PC-9 (cell line): ENCODE measurements at regions not wholly inside any gene's neighbourhood (a gene's known extent, or its start where the extent isn't known, plus 50 kb on each side); places are given as distances from the start of the nearest gene placed in this dataset.

Experiments used
- BruUV-seq: library from RNA; stranded (reverse); fragments of 400-500 nt; replicated peaks from 2 replicates; lab custom pipeline; 2021; lab: Mats Ljungman, UMichigan
- CTCF ChIA-PET: fragments of 300-600 bp; sonication (Branson Sonifier 250); formaldehyde crosslinking; loops from one replicate; lab custom pipeline; 2022; ENCODE audit warnings: antibody characterized with exemption; lab: Charles Lee
- POLR2A ChIA-PET: fragments of 300-600 bp; sonication (Branson Sonifier 250); formaldehyde crosslinking; loops from one replicate; lab custom pipeline; 2022; ENCODE audit warnings: antibody characterized with exemption; ENCODE audit not compliant: unreplicated experiment; lab: Charles Lee
- DNase-seq, 2 experiments: peaks; one replicate each; pipeline versions ENCODE4 v3.0.0 to v3.0.0-alpha.2; 2015 to 2022; ENCODE audit warnings: mixed read lengths in 1 of 2
- H2AFZ ChIP-seq: fragments of 200-600 bp; sonication (generic); 2 replicates; pipeline ENCODE4 v1.8.1; 2017; ENCODE audit warnings: antibody characterized with exemption
- H3F3A ChIP-seq: fragments of 200-600 bp; sonication (generic); 2 replicates; pipeline ENCODE4 v1.8.1; 2017; ENCODE audit warnings: antibody characterized with exemption, mild to moderate bottlenecking, low read depth; ENCODE audit not compliant: insufficient read depth
- H3K27ac ChIP-seq: fragments of 200-600 bp; sonication (generic); 2 replicates; pipeline ENCODE4 v1.6.1; 2016; ENCODE audit warnings: mixed run types
- H3K27me3 ChIP-seq: fragments of 200-600 bp; sonication (generic); 2 replicates; pipeline ENCODE4 v1.6.1; 2016; ENCODE audit warnings: low read depth, mixed run types; ENCODE audit not compliant: insufficient read depth
- H3K36me3 ChIP-seq: fragments of 200-600 bp; sonication (generic); 2 replicates; pipeline ENCODE4 v1.6.1; 2016; ENCODE audit warnings: low read depth, mixed run types
- H3K4me1 ChIP-seq: fragments of 200-600 bp; sonication (generic); replicated peaks from 2 replicates; pipeline ENCODE4 v1.6.1; 2016; ENCODE audit warnings: mixed run types; ENCODE audit not compliant: insufficient read depth
- H3K4me2 ChIP-seq: fragments of 200-600 bp; sonication (generic); 2 replicates; pipeline ENCODE4 v1.6.1; 2017; ENCODE audit warnings: mixed run types
- H3K4me3 ChIP-seq: fragments of 200-600 bp; sonication (generic); 2 replicates; pipeline ENCODE4 v1.6.1; 2016; ENCODE audit warnings: mixed run types
- H3K79me2 ChIP-seq: fragments of 200-600 bp; sonication (generic); 2 replicates; pipeline ENCODE4 v1.6.1; 2017; ENCODE audit warnings: low read depth, mixed run types
- H3K9me2 ChIP-seq: fragments of 200-600 bp; sonication (generic); 2 replicates; pipeline ENCODE4 v1.8.1; 2017; ENCODE audit warnings: mild to moderate bottlenecking; ENCODE audit not compliant: insufficient read depth
- H3K9me3 ChIP-seq: fragments of 200-600 bp; sonication (generic); 2 replicates; pipeline ENCODE4 v1.8.1; 2016; ENCODE audit warnings: low read depth; ENCODE audit not compliant: insufficient read depth
- H4K20me1 ChIP-seq: fragments of 200-600 bp; sonication (generic); 2 replicates; pipeline ENCODE4 v1.8.1; 2017; ENCODE audit not compliant: insufficient read depth
- EZH2 ChIP-seq: fragments of 200-600 bp; sonication (generic); IDR thresholded peaks from 2 replicates; pipeline ENCODE4 v1.8.0; 2017; ENCODE audit warnings: antibody characterized with exemption, low read depth
- intact Hi-C: fragments of 100-400 bp; cut with micrococcal nuclease; formaldehyde crosslinking; loops from one replicate; pipeline ENCODE4 v1.10.0; 2022; ENCODE audit not compliant: unreplicated experiment
- TF ChIP-seq, protein P1 (sequence below): fragments of 200-600 bp; sonication (generic); conservative IDR thresholded peaks from 2 replicates; pipeline ENCODE4 v1.6.1; 2017; ENCODE audit warnings: mixed run types, antibody characterized with exemption, mild to moderate bottlenecking, moderate library complexity

DNA sequence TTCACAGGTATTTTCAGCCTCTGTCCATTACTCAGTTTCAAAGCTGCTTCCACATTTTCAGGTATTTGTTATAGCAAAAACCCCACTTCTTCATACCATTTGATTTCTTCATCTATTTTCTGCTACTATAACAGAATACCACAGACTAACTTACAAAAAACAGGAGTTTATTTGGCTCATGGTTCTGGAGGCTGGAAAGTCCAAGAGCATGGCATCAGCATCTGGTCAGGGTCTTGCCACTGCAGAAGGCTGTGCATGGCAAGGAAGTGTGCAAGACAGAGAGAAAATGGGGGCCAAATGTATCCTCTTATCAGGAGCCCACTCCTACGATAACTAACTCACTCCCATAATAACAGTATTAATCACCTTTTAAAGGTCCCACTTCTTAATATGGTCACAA, 82.8 kb upstream of the FOXA2 start:
- Histone ChIP-seq H3K4me1 (no peaks in the 10 kb centered on the region), H3K36me3 (no peaks in the 10 kb centered on the region), H3F3A (no peaks in the 10 kb centered on the region), H2AFZ (no peak overlapping the region), H3K4me3 (no peak overlapping the region), H3K4me2 (no peak overlapping the region), H3K9me2 (no peaks in the 10 kb centered on the region), H3K27me3 (no peaks in the 10 kb centered on the region), H3K9me3 (peaks cover 5% of the 10 kb centered on the region; the same call in 1 of the 2 replicates), H3K27ac (no peak overlapping the region), H4K20me1 (no peaks in the 10 kb centered on the region), H3K79me2 (no peaks in the 10 kb centered on the region)
- no peak for TF ChIP-seq EZH2
- TF ChIP-seq, protein P1, sequence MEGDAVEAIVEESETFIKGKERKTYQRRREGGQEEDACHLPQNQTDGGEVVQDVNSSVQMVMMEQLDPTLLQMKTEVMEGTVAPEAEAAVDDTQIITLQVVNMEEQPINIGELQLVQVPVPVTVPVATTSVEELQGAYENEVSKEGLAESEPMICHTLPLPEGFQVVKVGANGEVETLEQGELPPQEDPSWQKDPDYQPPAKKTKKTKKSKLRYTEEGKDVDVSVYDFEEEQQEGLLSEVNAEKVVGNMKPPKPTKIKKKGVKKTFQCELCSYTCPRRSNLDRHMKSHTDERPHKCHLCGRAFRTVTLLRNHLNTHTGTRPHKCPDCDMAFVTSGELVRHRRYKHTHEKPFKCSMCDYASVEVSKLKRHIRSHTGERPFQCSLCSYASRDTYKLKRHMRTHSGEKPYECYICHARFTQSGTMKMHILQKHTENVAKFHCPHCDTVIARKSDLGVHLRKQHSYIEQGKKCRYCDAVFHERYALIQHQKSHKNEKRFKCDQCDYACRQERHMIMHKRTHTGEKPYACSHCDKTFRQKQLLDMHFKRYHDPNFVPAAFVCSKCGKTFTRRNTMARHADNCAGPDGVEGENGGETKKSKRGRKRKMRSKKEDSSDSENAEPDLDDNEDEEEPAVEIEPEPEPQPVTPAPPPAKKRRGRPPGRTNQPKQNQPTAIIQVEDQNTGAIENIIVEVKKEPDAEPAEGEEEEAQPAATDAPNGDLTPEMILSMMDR, result no peak
- CTCF ChIA-PET, result no interaction called here
- intact Hi-C loops, result no loop called here
- no TSS peak for BruUV-seq
- POLR2A ChIA-PET, result interaction anchor here (0.6 kb wide), 1 partner anchor 13 kb away, joined by 6 read pairs; no protein-coding TSS in a partner anchor
- DNase-seq, result no peak

DNA sequence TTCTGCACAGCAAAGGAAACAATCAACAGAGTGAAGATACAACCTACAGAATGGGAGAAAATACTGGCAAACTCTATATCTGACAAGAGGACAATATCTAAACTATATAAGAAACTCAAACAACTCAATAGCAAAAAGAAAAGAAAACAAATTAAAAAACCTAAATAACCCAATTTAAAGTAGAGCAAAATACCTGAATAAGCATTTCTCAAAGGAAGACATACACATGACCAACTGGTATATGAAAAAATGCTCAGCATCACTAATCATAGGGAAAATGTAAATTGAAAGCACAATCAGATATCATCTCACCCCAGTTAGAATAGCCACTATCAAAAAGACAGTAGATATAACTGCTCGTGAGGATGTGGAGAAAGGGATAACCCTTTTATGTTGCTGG, 87.8 kb upstream of the FOXA2 start:
- intact Hi-C loops, result no loop called here
- Histone ChIP-seq H3K36me3 (no peaks in the 10 kb centered on the region), H3K4me3 (no peak overlapping the region), H3K9me2 (no peaks in the 10 kb centered on the region), H3K4me2 (no peak overlapping the region), H3K27ac (no peak overlapping the region), H3K9me3 (peaks cover 5% of the 10 kb centered on the region; the same call in 1 of the 2 replicates), H3F3A (no peaks in the 10 kb centered on the region), H3K4me1 (no peaks in the 10 kb centered on the region), H3K79me2 (no peaks in the 10 kb centered on the region), H3K27me3 (no peaks in the 10 kb centered on the region), H4K20me1 (no peaks in the 10 kb centered on the region), H2AFZ (no peak overlapping the region)
- POLR2A ChIA-PET, result no interaction called here
- TF ChIP-seq, protein P1, result no peak
- TF ChIP-seq EZH2, result no peak
- DNase-seq, result no peak
- CTCF ChIA-PET, result no interaction called here
- BruUV-seq, result no TSS peak

DNA sequence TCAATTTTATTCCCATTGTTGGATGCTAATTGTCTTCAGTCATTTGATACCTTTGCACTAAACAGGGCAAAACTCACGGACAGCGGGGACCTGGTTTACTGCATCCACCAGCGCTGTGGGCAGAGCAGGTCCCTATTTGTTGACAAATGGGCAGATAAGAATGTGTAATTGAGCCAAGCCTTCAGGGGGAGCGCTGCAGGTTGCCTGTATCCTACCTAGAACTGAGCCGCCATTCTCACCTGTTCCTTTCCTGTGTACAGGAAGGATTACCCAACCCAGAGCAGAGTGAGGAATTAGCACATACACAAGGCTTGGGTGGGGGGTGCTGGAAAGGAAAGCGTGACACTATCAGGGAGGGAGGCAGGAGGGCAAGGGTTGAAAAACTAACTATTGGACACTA, 89.1 kb upstream of the FOXA2 start:
- no peaks in the 10 kb centered on the region for H3F3A ChIP-seq
- no peak overlapping the region for H3K4me2 ChIP-seq
- BruUV-seq, result no TSS peak
- no peaks in the 10 kb centered on the region for H3K79me2 ChIP-seq
- no peak overlapping the region for H2AFZ ChIP-seq
- no peak overlapping the region for H3K4me3 ChIP-seq
- no peaks in the 10 kb centered on the region for H4K20me1 ChIP-seq
- H3K9me2 ChIP-seq, result no peaks in the 10 kb centered on the region
- no peaks in the 10 kb centered on the region for H3K36me3 ChIP-seq
- peaks cover 5% of the 10 kb centered on the region; the same call in 1 of the 2 replicates for H3K9me3 ChIP-seq
- no peaks in the 10 kb centered on the region for H3K27me3 ChIP-seq
- no peaks in the 10 kb centered on the region for H3K4me1 ChIP-seq
- ChIA-PET CTCF (no interaction called here), POLR2A (no interaction called here)
- intact Hi-C loops, result no loop called here
- TF ChIP-seq, protein P1, result no peak
- TF ChIP-seq EZH2, result no peak
- H3K27ac ChIP-seq, result no peak overlapping the region
- DNase-seq, result no peak
